ENCODE measurements at regions not wholly inside any gene's neighbourhood (a gene's known extent, or its start where the extent isn't known, plus 50 kb on each side); places are given as distances from the start of the nearest gene placed in this dataset.

- ATAC-seq (ENCODE audit: insufficient number of reproducible peaks, low FRiP score, low read depth) (no peak), DNase-seq (ENCODE audit: low spot score) (no peak)
- Histone ChIP-seq H3K9me3 (no peaks in the 10 kb centered on the region), H3K27ac (no peak overlapping the region), H3K27me3 (replicated peaks; ENCODE audit: insufficient read depth) (no peaks in the 10 kb centered on the region), H3K4me3 (no peak overlapping the region), H3K36me3 (no peaks in the 10 kb centered on the region), H3K4me1 (ENCODE audit: control insufficient read depth in 1 of 2, low read depth in 2 of 2) (no peaks in the 10 kb centered on the region)
- TF ChIP-seq, protein P1, sequence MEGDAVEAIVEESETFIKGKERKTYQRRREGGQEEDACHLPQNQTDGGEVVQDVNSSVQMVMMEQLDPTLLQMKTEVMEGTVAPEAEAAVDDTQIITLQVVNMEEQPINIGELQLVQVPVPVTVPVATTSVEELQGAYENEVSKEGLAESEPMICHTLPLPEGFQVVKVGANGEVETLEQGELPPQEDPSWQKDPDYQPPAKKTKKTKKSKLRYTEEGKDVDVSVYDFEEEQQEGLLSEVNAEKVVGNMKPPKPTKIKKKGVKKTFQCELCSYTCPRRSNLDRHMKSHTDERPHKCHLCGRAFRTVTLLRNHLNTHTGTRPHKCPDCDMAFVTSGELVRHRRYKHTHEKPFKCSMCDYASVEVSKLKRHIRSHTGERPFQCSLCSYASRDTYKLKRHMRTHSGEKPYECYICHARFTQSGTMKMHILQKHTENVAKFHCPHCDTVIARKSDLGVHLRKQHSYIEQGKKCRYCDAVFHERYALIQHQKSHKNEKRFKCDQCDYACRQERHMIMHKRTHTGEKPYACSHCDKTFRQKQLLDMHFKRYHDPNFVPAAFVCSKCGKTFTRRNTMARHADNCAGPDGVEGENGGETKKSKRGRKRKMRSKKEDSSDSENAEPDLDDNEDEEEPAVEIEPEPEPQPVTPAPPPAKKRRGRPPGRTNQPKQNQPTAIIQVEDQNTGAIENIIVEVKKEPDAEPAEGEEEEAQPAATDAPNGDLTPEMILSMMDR (IDR thresholded peaks at IDR 0.05) = no peak
Observed at GRCh38 chr3:103089758-103090157, 654.9 kb downstream of the ZPLD1 start.

- Histone ChIP-seq H3K27me3 (replicated peaks; ENCODE audit: insufficient read depth) (no peaks in the 10 kb centered on the region), H3K9me3 (no peaks in the 10 kb centered on the region), H3K27ac (no peak overlapping the region), H3K4me1 (ENCODE audit: control insufficient read depth in 1 of 2, low read depth in 2 of 2) (no peaks in the 10 kb centered on the region), H3K4me3 (no peak overlapping the region), H3K36me3 (no peaks in the 10 kb centered on the region)
- ATAC-seq (ENCODE audit: insufficient number of reproducible peaks, low FRiP score, low read depth) (no peak), DNase-seq (ENCODE audit: low spot score) (no peak)
- TF ChIP-seq, protein P1 (IDR thresholded peaks at IDR 0.05) = no peak
Observed at GRCh38 chr3:103105206-103105605, 670.4 kb downstream of the ZPLD1 start.

DNA sequence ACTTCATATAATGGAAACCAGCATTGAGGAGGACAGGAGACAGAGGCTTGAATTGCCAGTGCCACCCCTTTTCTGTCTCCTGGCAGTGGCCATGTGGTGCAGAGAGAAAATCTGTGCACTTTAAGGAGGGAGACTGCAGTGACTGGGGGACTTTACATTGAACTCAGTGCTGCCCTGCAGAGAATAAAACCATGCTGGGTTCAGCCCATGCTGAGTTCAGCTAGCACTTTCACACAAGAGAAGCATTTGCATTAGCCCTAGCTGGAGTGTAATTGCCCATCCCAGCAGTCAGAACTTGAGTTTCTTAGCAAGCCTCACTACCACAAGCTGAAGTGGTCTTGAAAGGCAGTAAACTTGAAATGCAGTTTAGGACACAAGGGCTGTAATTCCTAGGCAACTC, 677.5 kb downstream of the ZPLD1 start:
- no peak overlapping the region for H3K4me3 ChIP-seq
- ATAC-seq (ENCODE audit: insufficient number of reproducible peaks, low FRiP score, low read depth) (no peak), DNase-seq (ENCODE audit: low spot score) (no peak)
- H3K27ac ChIP-seq = no peak overlapping the region
- H3K4me1 ChIP-seq (ENCODE audit: control insufficient read depth in 1 of 2, low read depth in 2 of 2) = no peaks in the 10 kb centered on the region
- no peaks in the 10 kb centered on the region for H3K9me3 ChIP-seq
- no peaks in the 10 kb centered on the region for H3K36me3 ChIP-seq
- TF ChIP-seq, protein P1 (IDR thresholded peaks at IDR 0.05) = no peak
- H3K27me3 ChIP-seq (replicated peaks; ENCODE audit: insufficient read depth) = no peaks in the 10 kb centered on the region

DNA sequence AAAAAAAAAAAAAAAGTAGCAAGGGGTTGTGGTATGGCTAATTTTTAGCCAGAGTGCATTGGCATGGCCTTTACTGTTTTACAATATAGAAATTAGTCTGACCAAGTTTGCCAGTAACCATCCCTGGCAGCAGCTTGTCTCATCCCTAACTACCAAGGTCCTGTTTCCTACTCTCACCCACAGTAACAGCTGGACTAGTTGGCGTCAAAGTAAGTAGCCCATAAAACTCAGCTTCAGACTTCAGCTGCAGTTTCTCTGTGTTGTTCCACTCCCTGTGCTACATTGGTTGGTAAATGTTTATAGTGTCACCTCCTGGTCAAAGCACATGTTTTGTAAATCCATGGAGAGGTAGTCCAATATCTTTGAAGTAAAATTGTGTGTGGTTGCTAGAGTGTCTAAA, 691.3 kb downstream of the ZPLD1 start:
- no peaks in the 10 kb centered on the region for H3K36me3 ChIP-seq
- no peak for ATAC-seq (ENCODE audit: insufficient number of reproducible peaks, low FRiP score, low read depth)
- TF ChIP-seq, protein P1 (IDR thresholded peaks at IDR 0.05) = no peak

GRCh38 chr3:103127098-103127630, 692.3 kb downstream of the ZPLD1 start:
- DNase-seq (ENCODE audit: low spot score) (no peak), ATAC-seq (ENCODE audit: insufficient number of reproducible peaks, low FRiP score, low read depth) (no peak)
- TF ChIP-seq, protein P1 (IDR thresholded peaks at IDR 0.05) = no peak
- Histone ChIP-seq H3K4me3 (no peak overlapping the region), H3K36me3 (no peaks in the 10 kb centered on the region), H3K27me3 (replicated peaks; ENCODE audit: insufficient read depth) (no peaks in the 10 kb centered on the region), H3K9me3 (no peaks in the 10 kb centered on the region), H3K4me1 (ENCODE audit: control insufficient read depth in 1 of 2, low read depth in 2 of 2) (no peaks in the 10 kb centered on the region), H3K27ac (no peak overlapping the region)

More for the DNA sequence above, 691.3 kb downstream of the ZPLD1 start:
- H3K27me3 ChIP-seq (replicated peaks; ENCODE audit: insufficient read depth) = no peaks in the 10 kb centered on the region
- H3K9me3 ChIP-seq = no peaks in the 10 kb centered on the region
- H3K27ac ChIP-seq = no peak overlapping the region
- DNase-seq (ENCODE audit: low spot score) = no peak
- H3K4me3 ChIP-seq = no peak overlapping the region
- H3K4me1 ChIP-seq (ENCODE audit: control insufficient read depth in 1 of 2, low read depth in 2 of 2) = no peaks in the 10 kb centered on the region

Data from thoracic aorta (tissue), 2 donors.